Stimulated activated CD8-positive, alpha-beta memory T cell treated with anti-CD3 and anti-CD28 coated beads, Interleukin-12 subunit alpha, Interleukin-12 subunit beta, amount 100 ng/mL, for 4 hours (primary cell): ENCODE measurements at regions not wholly inside any gene's neighbourhood (a gene's known extent, or its start where the extent isn't known, plus 50 kb on each side); places are given as distances from the start of the nearest gene placed in this dataset.
"Not testable (repeated sequence)": the region's sequence is repeated elsewhere in the genome, so short reads cannot be mapped to it uniquely, and the experiment has no call there.

Source experiments
- DNase-seq: peaks from one replicate; pipeline ENCODE4 v3.0.0-alpha.2; 2020; ENCODE audit warnings: low read depth

GRCh38 chr11:112514011-112514740 lies 253.5 kb upstream of the PLET1 start:
- DNase-seq, result no peak

GRCh38 chr11:112516261-112516660 lies 255.6 kb upstream of the PLET1 start:
- no peak for DNase-seq

GRCh38 chr11:112516755-112517154 lies 256.1 kb upstream of the PLET1 start:
- DNase-seq, result no peak

- no peak for DNase-seq
Measured at GRCh38 chr11:112518371-112518770, 257.7 kb upstream of the PLET1 start.

GRCh38 chr11:112519751-112520150 lies 259.1 kb upstream of the PLET1 start:
- no peak for DNase-seq

GRCh38 chr11:112520354-112520753 lies 259.7 kb upstream of the PLET1 start:
- no peak for DNase-seq

- no peak for DNase-seq
Measured at GRCh38 chr11:112522536-112522935, 261.9 kb upstream of the PLET1 start.

- DNase-seq, result no peak
Measured at GRCh38 chr11:112523031-112523430, 262.4 kb upstream of the PLET1 start.

- no peak for DNase-seq
Measured at GRCh38 chr11:112523477-112523876, 262.8 kb upstream of the PLET1 start.

- no peak for DNase-seq
Measured at GRCh38 chr11:112523951-112524350, 263.3 kb upstream of the PLET1 start.

- no peak for DNase-seq
Measured at GRCh38 chr11:112524798-112525197, 264.1 kb upstream of the PLET1 start.

GRCh38 chr11:112525270-112525669 lies 264.6 kb upstream of the PLET1 start:
- no peak for DNase-seq

- DNase-seq, result no peak
Measured at GRCh38 chr11:112525844-112526590, 265.4 kb upstream of the PLET1 start.

- no peak for DNase-seq
Measured at GRCh38 chr11:112526699-112527416, 266.2 kb upstream of the PLET1 start.

- no peak for DNase-seq
Measured at GRCh38 chr11:112529071-112529470, 268.4 kb upstream of the PLET1 start.

- DNase-seq, result no peak
Measured at GRCh38 chr11:112532506-112532905, 271.8 kb upstream of the PLET1 start.

- DNase-seq, result no peak
Measured at GRCh38 chr11:112533682-112534081, 273.0 kb upstream of the PLET1 start.

- DNase-seq, result no peak
Measured at GRCh38 chr11:112534208-112534607, 273.5 kb upstream of the PLET1 start.

GRCh38 chr11:112537026-112537425 lies 276.4 kb upstream of the PLET1 start:
- no peak for DNase-seq

GRCh38 chr11:112537846-112538330 lies 277.2 kb upstream of the PLET1 start:
- no peak for DNase-seq

GRCh38 chr11:112538534-112539280 lies 278.0 kb upstream of the PLET1 start:
- no peak for DNase-seq

GRCh38 chr11:112539281-112539555 lies 278.6 kb upstream of the PLET1 start:
- DNase-seq, result not testable (repeated sequence)
